Psoas muscle (tissue), 7 donors: ENCODE measurements at regions not wholly inside any gene's neighbourhood (a gene's known extent, or its start where the extent isn't known, plus 50 kb on each side); places are given as distances from the start of the nearest gene placed in this dataset.

Experiments used
- ATAC-seq, 4 donors: fragments of 200-7000 bp; cut with Tn5 transposase; one replicate each; pipeline ENCODE4 v1.9.1; 2020; ENCODE audit warnings: moderate library complexity in 3 of 4, mild to moderate bottlenecking in 2 of 4
- DNase-seq, 2 donors: peaks; one replicate each; pipeline ENCODE4 v3.0.0-alpha.2; 2020
- H3K27ac ChIP-seq: fragments of 200-600 bp; one replicate; pipeline ENCODE4 v1.8.0; 2022
- H3K27me3 ChIP-seq, 3 donors: fragments of 200-600 bp in 1 of 3; one replicate each; pipeline versions ENCODE4 v1.6.1 to v1.8.0; 2013 to 2022; ENCODE audit warnings: low read length in 2 of 3, mild to moderate bottlenecking in 2 of 3, moderate library complexity in 1 of 3; ENCODE audit not compliant: insufficient read depth in 3 of 3
- H3K36me3 ChIP-seq, 2 donors: fragments of 200-600 bp in 1 of 2; one replicate each; pipeline versions ENCODE4 v1.6.1 to v1.8.0; 2013 to 2022; ENCODE audit warnings: low read depth in 1 of 2, mild to moderate bottlenecking in 1 of 2, moderate library complexity in 1 of 2; ENCODE audit not compliant: insufficient read depth in 1 of 2
- H3K4me1 ChIP-seq: fragments of 200-600 bp; one replicate; pipeline ENCODE4 v1.8.0; 2022
- H3K4me3 ChIP-seq: fragments of 200-600 bp; one replicate; pipeline ENCODE4 v1.8.0; 2022; ENCODE audit warnings: mild to moderate bottlenecking
- H3K9me3 ChIP-seq: fragments of 200-600 bp; one replicate; pipeline ENCODE4 v1.8.0; 2022
- CTCF ChIP-seq: fragments of 200-600 bp; IDR thresholded peaks from one replicate; pipeline ENCODE4 v1.8.0; 2022; ENCODE audit warnings: antibody characterized with exemption
- WGBS, 3 donors: extraction: QIAGEN DNeasy Blood & Tissue Kit; methylation state at CpG; one replicate each; pipeline versions ENCODE4 v1.1.6 to v1.1.7; 2013; 5-methylcytosine and 5-hydroxymethylcytosine counted together
- intact Hi-C, 2 donors: fragments of 100-400 bp; cut with DNase I; formaldehyde crosslinking; loops; one replicate each; pipeline versions ENCODE4 v1.11.0 to v1.14.2; 2022
- donor health status: healthy with polysubstance abuse.
- donor health status: DM: no; HTN: no; CAD: no; lungs with moderate emphysema.
- donor health status: Bipolar disorder and iron deficiency.
- donor health status: healthy.
- donor health status: DM: yes; HTN: yes; CAD: no.
- donor health status: DM: no; HTN: no; CAD: no.
- donor health status: DM: yes; HTN: yes; CAD: no.

GRCh38 chr4:144580430-144580829 lies 65.5 kb upstream of the HHIP start:
- 86 to 88% (median 88%) methylated on average over 4 of the region's 4 CpGs for WGBS, 3 donors
- intact Hi-C loops = no loop called here
- H3K4me1 ChIP-seq = no peaks in the 10 kb centered on the region
- ATAC-seq = no peak
- no peak for DNase-seq
- H3K27ac ChIP-seq = no peak overlapping the region
- H3K36me3 ChIP-seq = no peaks in the 10 kb centered on the region
- no peaks in the 10 kb centered on the region for H3K9me3 ChIP-seq
- H3K27me3 ChIP-seq = no peaks in the 10 kb centered on the region
- no peak for TF ChIP-seq CTCF
- no peak overlapping the region for H3K4me3 ChIP-seq

GRCh38 chr4:144582105-144582850 lies 63.7 kb upstream of the HHIP start:
- Histone ChIP-seq H3K27me3 (no peaks in the 10 kb centered on the region), H3K4me3 (no peak overlapping the region), H3K4me1 (no peaks in the 10 kb centered on the region), H3K27ac (no peak overlapping the region), H3K36me3 (no peaks in the 10 kb centered on the region), H3K9me3 (no peaks in the 10 kb centered on the region)
- ATAC-seq (no peak), DNase-seq (no peak)
- WGBS, 3 donors = 81 to 86% (median 82%) methylated on average over 7 of the region's 7 CpGs
- TF ChIP-seq CTCF = no peak
- intact Hi-C loops = no loop called here

- no peaks in the 10 kb centered on the region for H3K4me1 ChIP-seq
- H3K9me3 ChIP-seq = no peaks in the 10 kb centered on the region
- ATAC-seq = no peak
- no peaks in the 10 kb centered on the region for H3K27me3 ChIP-seq
- no peak overlapping the region for H3K4me3 ChIP-seq
- H3K27ac ChIP-seq = no peak overlapping the region
- intact Hi-C loops = no loop called here
- WGBS, 3 donors = 72 to 78% (median 73%) methylated on average over 3 of the region's 3 CpGs
- no peak for DNase-seq
- H3K36me3 ChIP-seq = no peaks in the 10 kb centered on the region
- no peak for TF ChIP-seq CTCF
Observed at GRCh38 chr4:144582975-144583374, 63.0 kb upstream of the HHIP start.

GRCh38 chr4:144583658-144584057 lies 62.3 kb upstream of the HHIP start:
- no peak overlapping the region for H3K27ac ChIP-seq
- no peak for DNase-seq
- intact Hi-C loops = no loop called here
- TF ChIP-seq CTCF = no peak
- ATAC-seq = no peak
- no peaks in the 10 kb centered on the region for H3K36me3 ChIP-seq
- no peaks in the 10 kb centered on the region for H3K27me3 ChIP-seq
- H3K9me3 ChIP-seq = no peaks in the 10 kb centered on the region
- H3K4me1 ChIP-seq = no peaks in the 10 kb centered on the region
- no peak overlapping the region for H3K4me3 ChIP-seq

- no peak for TF ChIP-seq CTCF
- Histone ChIP-seq H3K36me3 (no peaks in the 10 kb centered on the region), H3K4me1 (no peaks in the 10 kb centered on the region), H3K4me3 (no peak overlapping the region), H3K27me3 (no peaks in the 10 kb centered on the region), H3K9me3 (no peaks in the 10 kb centered on the region), H3K27ac (no peak overlapping the region)
- intact Hi-C loops = no loop called here
- ATAC-seq = no peak
- DNase-seq = no peak
- WGBS, 3 donors = 56 to 74% (median 57%) methylated on average over 3 of the region's 3 CpGs
Observed at GRCh38 chr4:144584428-144584827, 61.5 kb upstream of the HHIP start.
